SK-N-SH (cell line): ENCODE measurements at regions not wholly inside any gene's neighbourhood (a gene's known extent, or its start where the extent isn't known, plus 50 kb on each side); places are given as distances from the start of the nearest gene placed in this dataset.

Source experiments
- CTCF ChIA-PET: fragments of 300-600, 350-600 bp; formaldehyde crosslinking; extraction: SDS; loops from one replicate; lab custom pipeline; 2021; lab: Yijun Ruan, JAX
- POLR2A ChIA-PET: fragments of 350-600 bp; sonication (Branson Sonifier 250); formaldehyde crosslinking; extraction: SDS; loops from one replicate; lab custom pipeline; 2020; ENCODE audit warnings: antibody characterized with exemption, inconsistent platforms; lab: Yijun Ruan, JAX
- DNase-seq: peaks from one replicate; pipeline ENCODE4 v3.0.0; 2012
- H2AFZ ChIP-seq: fragments of 200-600 bp; sonication (generic); 2 replicates; pipeline ENCODE4 v1.8.1; 2016; ENCODE audit warnings: antibody characterized with exemption, mild to moderate bottlenecking, low read depth
- H3F3A ChIP-seq: fragments of 200-600 bp; sonication (generic); replicated peaks from 2 replicates; pipeline ENCODE3; 2016; ENCODE audit warnings: antibody characterized with exemption, mild to moderate bottlenecking; ENCODE audit not compliant: insufficient read depth
- H3K27ac ChIP-seq, 2 experiments: fragments of 200-500 bp in 1 of 2; fragments of 200-600 bp in 1 of 2; sonication (Bioruptor generic) in 1 of 2; sonication (generic), shearing (Covaris generic) in 1 of 2; 2 replicates each; pipeline versions ENCODE4 v1.5.1 to v1.6.1; 2014 to 2016; ENCODE audit warnings: low read depth in 2 of 2, inconsistent platforms in 1 of 2, low read length in 1 of 2, mild to moderate bottlenecking in 1 of 2, mixed read lengths in 1 of 2
- H3K27me3 ChIP-seq: fragments of 200-600 bp; sonication (generic), shearing (Covaris generic); 2 replicates; pipeline ENCODE4 v1.6.1; 2016; ENCODE audit warnings: mixed run types; ENCODE audit not compliant: insufficient read depth
- H3K36me3 ChIP-seq, 2 experiments: fragments of 200-500 bp in 1 of 2; fragments of 200-600 bp in 1 of 2; sonication (Bioruptor generic) in 1 of 2; sonication (generic) in 1 of 2; replicated peaks in 1 of 2; 2 replicates each; pipeline versions ENCODE3 to v1.5.1; 2014 to 2016; ENCODE audit warnings: low read length in 1 of 2, mild to moderate bottlenecking in 1 of 2; ENCODE audit not compliant: insufficient read depth in 2 of 2, control insufficient read depth in 1 of 2
- H3K4me1 ChIP-seq, 2 experiments: fragments of 200-500 bp in 1 of 2; fragments of 200-600 bp in 1 of 2; sonication (Bioruptor generic) in 1 of 2; sonication (generic), shearing (Covaris generic) in 1 of 2; 2 replicates each; pipeline versions ENCODE4 v1.5.1 to v1.6.1; 2014 to 2016; ENCODE audit warnings: low read depth in 1 of 2, low read length in 1 of 2, mixed run types in 1 of 2; ENCODE audit not compliant: insufficient read depth in 2 of 2, control insufficient read depth in 1 of 2
- H3K4me2 ChIP-seq: fragments of 200-600 bp; sonication (generic), shearing (Covaris generic); 2 replicates; pipeline ENCODE4 v1.6.1; 2017; ENCODE audit warnings: mixed run types
- H3K4me3 ChIP-seq, 2 experiments: fragments of 200-500 bp in 1 of 2; fragments of 200-600 bp in 1 of 2; sonication (Bioruptor generic) in 1 of 2; sonication (generic), shearing (Covaris generic) in 1 of 2; 2 replicates each; pipeline versions ENCODE4 v1.5.1 to v1.8.1; 2014 to 2016; ENCODE audit warnings: low read depth in 2 of 2, inconsistent platforms in 1 of 2, low read length in 1 of 2, mild to moderate bottlenecking in 1 of 2, mixed read lengths in 1 of 2, moderate library complexity in 1 of 2
- H3K79me2 ChIP-seq: fragments of 200-600 bp; sonication (generic); 2 replicates; pipeline ENCODE4 v1.8.1; 2017; ENCODE audit warnings: mild to moderate bottlenecking; ENCODE audit not compliant: insufficient read depth
- H3K9ac ChIP-seq: fragments of 200-600 bp; sonication (generic); 2 replicates; pipeline ENCODE4 v1.6.1; 2017; ENCODE audit warnings: mixed run types
- H3K9me2 ChIP-seq: fragments of 200-600 bp; sonication (generic); 2 replicates; pipeline ENCODE4 v1.6.1; 2017; ENCODE audit warnings: mixed run types
- H3K9me3 ChIP-seq: fragments of 200-600 bp; sonication (generic); 2 replicates; pipeline ENCODE4 v1.6.1; 2017; ENCODE audit warnings: mixed run types, mild to moderate bottlenecking, moderate library complexity
- H4K20me1 ChIP-seq: fragments of 200-600 bp; sonication (generic); 2 replicates; pipeline ENCODE4 v1.6.1; 2017; ENCODE audit warnings: mild to moderate bottlenecking, mixed run types; ENCODE audit not compliant: insufficient read depth
- ELF1 ChIP-seq: IDR thresholded peaks from 2 replicates; pipeline ENCODE4 v1.4.0; 2012
- EP300 ChIP-seq, 2 experiments: IDR thresholded peaks; 2 replicates each; pipeline versions ENCODE4 v1.4.0 to v1.6.1; 2012; ENCODE audit warnings: borderline replicate concordance in 1 of 2, low read depth in 1 of 2, low read length in 1 of 2
- EZH2phosphoT487 ChIP-seq: fragments of 200-600 bp; sonication (generic); IDR thresholded peaks from 2 replicates; pipeline ENCODE4 v1.6.1; 2017; ENCODE audit warnings: low read depth, mixed run types, mild to moderate bottlenecking, antibody characterized with exemption, moderate library complexity, borderline replicate concordance
- FOSL2 ChIP-seq: IDR thresholded peaks from 2 replicates; pipeline ENCODE4 v1.4.0; 2012; ENCODE audit warnings: low read depth, mild to moderate bottlenecking, moderate library complexity, borderline replicate concordance
- IRF3 ChIP-seq: fragments of 150-350 bp; IDR thresholded peaks from 2 replicates; pipeline ENCODE4 v1.6.1; 2016; ENCODE audit warnings: mild to moderate bottlenecking, low read depth, low read length
- JUND ChIP-seq: IDR thresholded peaks from 2 replicates; pipeline ENCODE4 v1.4.0; 2012
- MXI1 ChIP-seq: IDR thresholded peaks from 2 replicates; pipeline ENCODE4 v1.6.1; 2012; ENCODE audit warnings: mild to moderate bottlenecking, low read depth, low read length, improper control_type of control experiment
- NFIC ChIP-seq: IDR thresholded peaks from 2 replicates; pipeline ENCODE4 v1.4.0; 2012; ENCODE audit warnings: borderline replicate concordance
- NRF1 ChIP-seq: IDR thresholded peaks from 2 replicates; pipeline ENCODE4 v1.6.1; 2012; ENCODE audit warnings: low read depth, mild to moderate bottlenecking, low read length
- PBX3 ChIP-seq: IDR thresholded peaks from 2 replicates; pipeline ENCODE4; 2012
- POLR2AphosphoS5 ChIP-seq: IDR thresholded peaks from 2 replicates; pipeline ENCODE4 v1.6.1; 2012; ENCODE audit warnings: low read depth, low read length
- RCOR1 ChIP-seq: fragments of 150-350 bp; IDR thresholded peaks from 2 replicates; pipeline ENCODE4 v1.6.1; 2017; ENCODE audit warnings: antibody characterized with exemption, low read length
- REST ChIP-seq: IDR thresholded peaks from 2 replicates; pipeline ENCODE4 v1.6.1; 2012; ENCODE audit warnings: mild to moderate bottlenecking, low read depth, low read length, moderate library complexity
- RXRA ChIP-seq: IDR thresholded peaks from 2 replicates; pipeline ENCODE4 v1.4.0; 2012; ENCODE audit warnings: low read depth, mild to moderate bottlenecking, borderline replicate concordance
- SIN3A ChIP-seq: IDR thresholded peaks from 2 replicates; pipeline ENCODE4 v1.6.1; 2012; ENCODE audit warnings: low read depth, mild to moderate bottlenecking, low read length, moderate library complexity, borderline replicate concordance
- SMC3 ChIP-seq: IDR thresholded peaks from 2 replicates; pipeline ENCODE4 v1.6.1; 2012; ENCODE audit warnings: low read depth, low read length, improper control_type of control experiment
- TAF1 ChIP-seq: IDR thresholded peaks from 2 replicates; pipeline ENCODE4 v1.6.1; 2012; ENCODE audit warnings: low read depth, mild to moderate bottlenecking, low read length, moderate library complexity, borderline replicate concordance
- TCF12 ChIP-seq: IDR thresholded peaks from 2 replicates; pipeline ENCODE4 v1.4.0; 2012
- TEAD4 ChIP-seq: IDR thresholded peaks from 2 replicates; pipeline ENCODE4 v1.4.0; 2012; ENCODE audit warnings: mild to moderate bottlenecking, borderline replicate concordance; ENCODE audit not compliant: insufficient read depth
- USF1 ChIP-seq: IDR thresholded peaks from 2 replicates; pipeline ENCODE4 v1.4.0; 2012; ENCODE audit warnings: low read depth, borderline replicate concordance
- USF2 ChIP-seq: fragments of 150-350 bp; IDR thresholded peaks from 2 replicates; pipeline ENCODE4 v1.6.1; 2017; ENCODE audit warnings: antibody characterized with exemption, low read length, low read depth, borderline replicate concordance
- YY1 ChIP-seq: IDR thresholded peaks from 2 replicates; pipeline ENCODE4 v1.4.0; 2012; ENCODE audit warnings: low read depth, mild to moderate bottlenecking
- WGBS: methylation state at CpG from one replicate; pipeline ENCODE4 v1.1.6; 2017; ENCODE audit warnings: low lambda C conversion rate; 5-methylcytosine and 5-hydroxymethylcytosine counted together

DNA sequence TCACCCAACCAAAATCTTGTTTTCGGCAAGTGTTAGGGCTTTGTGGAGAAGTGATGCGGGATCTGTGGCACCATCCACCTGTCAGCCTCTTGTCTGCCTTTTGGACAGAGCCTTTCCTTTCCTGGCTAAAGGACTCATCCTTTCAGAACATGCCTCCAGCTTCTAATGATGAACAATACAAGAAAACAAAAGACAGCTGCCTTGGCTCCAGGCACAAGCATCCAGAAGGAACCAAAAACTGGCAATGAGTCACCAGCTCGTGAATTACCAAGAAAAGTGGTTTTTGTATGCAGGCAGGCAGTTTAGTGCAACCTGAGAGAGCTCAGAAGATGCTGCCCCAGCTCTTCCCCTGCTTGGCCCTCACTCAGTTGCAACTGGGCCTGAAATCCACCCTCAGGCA, 84.6 kb upstream of the NAMPT start:
- no peaks in the 10 kb centered on the region for H3K27me3 ChIP-seq
- H3K4me3 ChIP-seq, result no peak overlapping the region
- TF ChIP-seq USF1 (no peak), YY1 (no peak), FOSL2 (peak; percentile 84), IRF3 (no peak), NFIC (peak; percentile 44; the same call in 1 of the 2 replicates), RCOR1 (no peak), REST (peak; percentile 65; the same call in 1 of the 2 replicates), USF2 (no peak), TEAD4 (no peak), TAF1 (0 out of 2 replicates have a peak, but pooled peaks have one; percentile 31), ELF1 (no peak), MXI1 (no peak), POLR2AphosphoS5 (peak; percentile 30; the same call in 1 of the 2 replicates), NRF1 (no peak), JUND (peak; percentile 74), SIN3A (no peak), EP300 (IDR thresholded peaks at IDR 0.05; ENCODE audit: borderline replicate concordance in 1 of 2, low read depth in 1 of 2, low read length in 1 of 2) (no peak), EZH2phosphoT487 (no peak), SMC3 (no peak), PBX3 (peak; percentile 64; the same call in 1 of the 2 replicates), RXRA (no peak), TCF12 (peak; percentile 78)
- 0 out of 2 replicates have a peak overlapping the region, but pooled peaks have one; percentile 5 for H2AFZ ChIP-seq
- H3F3A ChIP-seq, result no peaks in the 10 kb centered on the region
- peaks cover 0 to 3% of the 10 kb centered on the region in 2 experiments; a peak in 1 of 4 replicates for H3K4me1 ChIP-seq
- H3K79me2 ChIP-seq, result no peaks in the 10 kb centered on the region
- POLR2A ChIA-PET, result interaction anchor here (1.1 kb wide), 1 partner anchor 112 kb away, joined by 4 read pairs; no protein-coding TSS in a partner anchor
- no peak overlapping the region for H3K4me2 ChIP-seq
- no peaks in the 10 kb centered on the region for H4K20me1 ChIP-seq
- no peaks in the 10 kb centered on the region for H3K36me3 ChIP-seq
- no peaks in the 10 kb centered on the region for H3K9me3 ChIP-seq
- no peaks in the 10 kb centered on the region for H3K9me2 ChIP-seq
- H3K27ac ChIP-seq, result no peak overlapping the region
- H3K9ac ChIP-seq, result no peak overlapping the region
- CTCF ChIA-PET, result interaction anchor here (0.9 to 2.3 kb wide), 2 partner anchors 12 to 192 kb away, joined by 3 to 10 read pairs; no protein-coding TSS in a partner anchor
- WGBS, result 66% methylated on average over 3 of the region's 3 CpGs
- no peak for DNase-seq
